ENCODE measurements at regions not wholly inside any gene's neighbourhood (a gene's known extent, or its start where the extent isn't known, plus 50 kb on each side); places are given as distances from the start of the nearest gene placed in this dataset.

GRCh38 chr10:71078454-71079145, 133.8 kb upstream of the UNC5B start:
- TF ChIP-seq CTCF (IDR thresholded peaks at IDR 0.05) = no peak
- no peaks in the 10 kb centered on the region for H3K27me3 ChIP-seq
- H3K4me3 ChIP-seq = no peak overlapping the region
- intact Hi-C loops (cut with DNase I) = no loop called here
- no peak overlapping the region for H3K27ac ChIP-seq
- H3K9ac ChIP-seq (ENCODE audit: low read depth in 2 of 2, low read length in 2 of 2) = no peak overlapping the region
- no peaks in the 10 kb centered on the region for H3K36me3 ChIP-seq
- no peaks in the 10 kb centered on the region for H3K4me1 ChIP-seq
- peak; percentile 6 for DNase-seq
- H3K9me3 ChIP-seq = no peaks in the 10 kb centered on the region

- Histone ChIP-seq H3K27ac (no peak overlapping the region), H3K9me3 (no peaks in the 10 kb centered on the region), H3K4me3 (no peak overlapping the region), H3K9ac (ENCODE audit: low read depth in 2 of 2, low read length in 2 of 2) (no peak overlapping the region), H3K36me3 (no peaks in the 10 kb centered on the region), H3K4me1 (no peaks in the 10 kb centered on the region), H3K27me3 (no peaks in the 10 kb centered on the region)
- no peak for TF ChIP-seq CTCF (IDR thresholded peaks at IDR 0.05)
- DNase-seq = peak; percentile 8
- intact Hi-C loops (cut with DNase I) = no loop called here
Observed at GRCh38 chr10:71079761-71080380, 132.5 kb upstream of the UNC5B start.

GRCh38 chr10:71080381-71081228, 131.8 kb upstream of the UNC5B start:
- Histone ChIP-seq H3K4me3 (no peak overlapping the region), H3K36me3 (no peaks in the 10 kb centered on the region), H3K4me1 (no peaks in the 10 kb centered on the region), H3K27me3 (no peaks in the 10 kb centered on the region), H3K27ac (no peak overlapping the region), H3K9me3 (no peaks in the 10 kb centered on the region), H3K9ac (ENCODE audit: low read depth in 2 of 2, low read length in 2 of 2) (no peak overlapping the region)
- peak; percentile 6 for DNase-seq
- no peak for TF ChIP-seq CTCF (IDR thresholded peaks at IDR 0.05)
- intact Hi-C loops (cut with DNase I) = no loop called here

GRCh38 chr10:71081229-71081560, 131.2 kb upstream of the UNC5B start:
- no peaks in the 10 kb centered on the region for H3K9me3 ChIP-seq
- no peak overlapping the region for H3K4me3 ChIP-seq
- no peak for TF ChIP-seq CTCF (IDR thresholded peaks at IDR 0.05)
- no peak for DNase-seq
- intact Hi-C loops (cut with DNase I) = no loop called here
- no peak overlapping the region for H3K9ac ChIP-seq (ENCODE audit: low read depth in 2 of 2, low read length in 2 of 2)
- no peaks in the 10 kb centered on the region for H3K36me3 ChIP-seq
- no peak overlapping the region for H3K27ac ChIP-seq
- no peaks in the 10 kb centered on the region for H3K4me1 ChIP-seq
- H3K27me3 ChIP-seq = no peaks in the 10 kb centered on the region

- no peak for TF ChIP-seq CTCF (IDR thresholded peaks at IDR 0.05)
- H3K9ac ChIP-seq (ENCODE audit: low read depth in 2 of 2, low read length in 2 of 2) = no peak overlapping the region
- no peak overlapping the region for H3K27ac ChIP-seq
- H3K27me3 ChIP-seq = no peaks in the 10 kb centered on the region
- H3K36me3 ChIP-seq = no peaks in the 10 kb centered on the region
- DNase-seq = peak; percentile 10
- no peak overlapping the region for H3K4me3 ChIP-seq
- H3K9me3 ChIP-seq = no peaks in the 10 kb centered on the region
- H3K4me1 ChIP-seq = no peaks in the 10 kb centered on the region
- intact Hi-C loops (cut with DNase I) = no loop called here
Observed at GRCh38 chr10:71081912-71082311, 130.5 kb upstream of the UNC5B start.

Measured in colonic mucosa (tissue), 4 donors.